Tibial nerve (tissue), 4 donors: ENCODE measurements at regions not wholly inside any gene's neighbourhood (a gene's known extent, or its start where the extent isn't known, plus 50 kb on each side); places are given as distances from the start of the nearest gene placed in this dataset.

Experiments
- DNase-seq, 2 donors: peaks; one replicate each; pipeline ENCODE4 v3.0.0-alpha.2; 2019; ENCODE audit warnings: low spot score in 2 of 2
- H3K27ac ChIP-seq, 4 donors: fragments of 200-600 bp; sonication (generic) in 3 of 4; one replicate each; pipeline ENCODE4 v1.5.1; 2017 to 2019; ENCODE audit warnings: mild to moderate bottlenecking in 1 of 4
- H3K27me3 ChIP-seq, 2 donors: fragments of 200-600 bp; sonication (generic) in 1 of 2; one replicate each; pipeline versions ENCODE4 v1.5.1 to v1.6.0; 2017 to 2019
- H3K36me3 ChIP-seq, 3 donors: fragments of 200-600 bp; sonication (generic); one replicate each; pipeline ENCODE4 v1.5.1; 2018 to 2019
- H3K4me1 ChIP-seq, 4 donors: fragments of 200-600 bp; sonication (generic) in 3 of 4; one replicate each; pipeline ENCODE4 v1.5.1; 2017 to 2019
- H3K4me3 ChIP-seq, 4 donors: fragments of 200-600 bp; sonication (generic) in 3 of 4; one replicate each; pipeline ENCODE4 v1.5.1; 2017 to 2019; ENCODE audit warnings: mild to moderate bottlenecking in 1 of 4, moderate library complexity in 1 of 4
- H3K9me3 ChIP-seq, 4 donors: fragments of 200-600 bp; sonication (generic) in 3 of 4; one replicate each; pipeline ENCODE4 v1.5.1; 2017 to 2019
- CTCF ChIP-seq, 5 experiments: fragments of 200-600 bp in 3 of 5; fragments of 450-650 bp in 2 of 5; sonication (generic) in 3 of 5; IDR thresholded peaks; one replicate each; pipeline ENCODE4 v1.5.1; 2016 to 2019; ENCODE audit warnings: antibody characterized with exemption in 5 of 5, mild to moderate bottlenecking in 3 of 5, moderate library complexity in 2 of 5
- EP300 ChIP-seq, 2 donors: sonication (generic); formaldehyde crosslinking; IDR thresholded peaks; one replicate each; pipeline ENCODE4 v1.6.1; 2017; ENCODE audit warnings: antibody characterized with exemption in 2 of 2, mild to moderate bottlenecking in 1 of 2
- POLR2A ChIP-seq, 2 donors: fragments of 450-650 bp; IDR thresholded peaks; one replicate each; pipeline ENCODE4 v1.6.1; 2017; ENCODE audit warnings: antibody characterized with exemption in 2 of 2, mild to moderate bottlenecking in 2 of 2, moderate library complexity in 2 of 2
- WGBS, 2 donors: methylation state at CpG; one replicate each; pipeline ENCODE4 v1.1.5; 2018; 5-methylcytosine and 5-hydroxymethylcytosine counted together

GRCh38 chr1:81409262-81409661 lies 391.5 kb upstream of the ADGRL2 start:
- Histone ChIP-seq H3K36me3 (no peaks in the 10 kb centered on the region), H3K4me1 (peaks cover 0 to 12% (median 0%) of the 10 kb centered on the region in 4 donors), H3K4me3 (no peak overlapping the region), H3K27ac (no peak overlapping the region), H3K9me3 (no peaks in the 10 kb centered on the region), H3K27me3 (no peaks in the 10 kb centered on the region)
- TF ChIP-seq EP300 (IDR thresholded peaks at IDR 0.05) (no peak), CTCF (IDR thresholded peaks at IDR 0.05) (no peak), POLR2A (IDR thresholded peaks at IDR 0.05) (no peak)
- no peak for DNase-seq

DNA sequence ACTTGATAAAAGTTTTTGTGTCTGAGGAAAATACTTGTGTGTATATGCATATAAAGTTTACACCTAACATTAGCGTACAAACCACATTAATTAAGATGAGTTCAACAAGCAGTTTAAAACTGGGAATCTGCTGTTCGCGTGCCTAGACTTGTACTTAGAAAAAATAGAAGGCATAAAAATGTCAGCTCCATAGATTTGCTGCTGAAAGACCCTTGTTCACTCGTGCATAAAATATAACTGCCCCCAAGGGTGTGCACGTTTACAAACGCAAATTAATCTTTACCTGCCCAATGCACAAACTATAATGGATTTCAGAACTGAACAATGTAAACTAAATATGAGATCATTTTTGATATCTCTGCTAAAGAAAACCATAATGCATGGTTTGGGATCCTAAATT lies 392.3 kb upstream of the ADGRL2 start:
- H3K4me1 ChIP-seq, result peaks cover 0 to 10% (median 0%) of the 10 kb centered on the region in 4 donors
- no peak for DNase-seq
- no peak overlapping the region for H3K4me3 ChIP-seq
- no peaks in the 10 kb centered on the region for H3K9me3 ChIP-seq
- no peaks in the 10 kb centered on the region for H3K27me3 ChIP-seq
- H3K36me3 ChIP-seq, result no peaks in the 10 kb centered on the region
- TF ChIP-seq POLR2A (IDR thresholded peaks at IDR 0.05), result no peak
- TF ChIP-seq EP300 (IDR thresholded peaks at IDR 0.05), result no peak
- TF ChIP-seq CTCF (IDR thresholded peaks at IDR 0.05), result no peak
- no peak overlapping the region for H3K27ac ChIP-seq
- WGBS, 2 donors, result 74 to 80% methylated on average over 6 of the region's 6 CpGs

GRCh38 chr1:81407000-81407821 lies 393.5 kb upstream of the ADGRL2 start:
- H3K27ac ChIP-seq, result no peak overlapping the region
- H3K4me3 ChIP-seq, result no peak overlapping the region
- DNase-seq, result no peak
- H3K36me3 ChIP-seq, result no peaks in the 10 kb centered on the region
- WGBS, 2 donors, result 57 to 67% methylated on average over 5 of the region's 5 CpGs
- no peak for TF ChIP-seq CTCF (IDR thresholded peaks at IDR 0.05)
- TF ChIP-seq POLR2A (IDR thresholded peaks at IDR 0.05), result no peak
- no peak for TF ChIP-seq EP300 (IDR thresholded peaks at IDR 0.05)
- H3K4me1 ChIP-seq, result peaks cover 0 to 10% (median 0%) of the 10 kb centered on the region in 4 donors
- H3K27me3 ChIP-seq, result no peaks in the 10 kb centered on the region
- H3K9me3 ChIP-seq, result no peaks in the 10 kb centered on the region

DNA sequence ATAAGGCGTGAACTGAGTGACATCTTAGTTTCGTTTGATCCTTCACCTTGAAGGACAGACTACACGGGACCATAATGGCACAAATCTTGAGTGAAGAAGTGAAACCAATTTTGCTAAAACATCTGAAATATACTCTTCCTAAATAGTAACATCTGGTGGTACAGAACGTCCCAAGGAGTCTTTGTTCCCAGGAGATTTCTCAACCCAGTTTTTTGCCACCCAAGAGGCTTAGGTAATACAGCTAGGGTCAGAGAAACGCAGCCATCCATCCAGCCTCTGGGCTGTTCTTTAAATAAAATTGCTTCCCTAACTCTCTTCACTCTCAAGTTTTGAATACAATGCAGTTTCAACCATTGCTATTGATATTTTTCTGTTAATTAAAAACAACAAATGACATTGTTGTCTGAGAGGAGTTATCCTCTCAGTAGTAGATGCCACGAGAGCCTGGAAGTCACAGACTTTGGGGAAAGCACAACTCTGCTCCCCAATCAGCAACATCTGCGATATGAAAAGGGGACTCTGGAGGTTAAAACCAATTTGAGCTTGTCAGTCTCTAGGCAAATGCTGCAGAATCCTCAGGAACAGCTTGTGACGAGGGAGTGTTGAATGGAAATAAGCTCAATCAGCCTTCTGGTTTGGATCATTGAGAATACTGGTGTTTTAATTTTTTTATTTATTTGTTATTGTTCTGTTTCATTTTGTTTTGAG lies 394.3 kb upstream of the ADGRL2 start:
- Histone ChIP-seq H3K9me3 (no peaks in the 10 kb centered on the region), H3K4me3 (no peak overlapping the region)
- WGBS, 2 donors, result 70 to 76% methylated on average over 8 of the region's 8 CpGs

More for the DNA sequence above, 394.3 kb upstream of the ADGRL2 start:
- TF ChIP-seq CTCF (IDR thresholded peaks at IDR 0.05) (no peak), POLR2A (IDR thresholded peaks at IDR 0.05) (no peak), EP300 (IDR thresholded peaks at IDR 0.05) (peak in 1 of 2 donors; percentile 61)
- peak in 1 of 2 donors; percentile 19 for DNase-seq
- no peaks in the 10 kb centered on the region for H3K27me3 ChIP-seq
- H3K27ac ChIP-seq, result no peak overlapping the region
- no peaks in the 10 kb centered on the region for H3K36me3 ChIP-seq
- peaks cover 0 to 10% (median 0%) of the 10 kb centered on the region in 4 donors for H3K4me1 ChIP-seq
